Lower leg skin (tissue), 4 donors: ENCODE measurements at regions not wholly inside any gene's neighbourhood (a gene's known extent, or its start where the extent isn't known, plus 50 kb on each side); places are given as distances from the start of the nearest gene placed in this dataset.

Source experiments
- DNase-seq, 2 donors: peaks; one replicate each; pipeline ENCODE4 v3.0.0-alpha.2; 2019; ENCODE audit warnings: low spot score in 2 of 2
- H3K4me3 ChIP-seq: fragments of 200-600 bp; sonication (generic); 2 replicates; pipeline ENCODE4 v1.5.1; 2017; ENCODE audit warnings: mild to moderate bottlenecking, low read depth; ENCODE audit not compliant: poor library complexity, severe bottlenecking
- POLR2A ChIP-seq, 2 donors: fragments of 450-650 bp; IDR thresholded peaks; one replicate each; pipeline ENCODE4 v1.6.1; 2016 to 2017; ENCODE audit warnings: antibody characterized with exemption in 2 of 2, mild to moderate bottlenecking in 1 of 2, moderate library complexity in 1 of 2
- WGBS, 2 donors: methylation state at CpG; one replicate each; pipeline ENCODE4 v1.1.5; 2018; 5-methylcytosine and 5-hydroxymethylcytosine counted together
- intact Hi-C: fragments of 100-400 bp; cut with DNase I; formaldehyde crosslinking; loops from one replicate; pipeline ENCODE4 v1.15.0; 2023; ENCODE audit warnings: low total_unique reads
- TF ChIP-seq, protein P1 (sequence below), 3 donors: fragments of 450-650 bp; IDR thresholded peaks; one replicate each; pipeline ENCODE4 v1.5.1; 2016; ENCODE audit warnings: antibody characterized with exemption in 3 of 3, mild to moderate bottlenecking in 3 of 3, moderate library complexity in 2 of 3

DNA sequence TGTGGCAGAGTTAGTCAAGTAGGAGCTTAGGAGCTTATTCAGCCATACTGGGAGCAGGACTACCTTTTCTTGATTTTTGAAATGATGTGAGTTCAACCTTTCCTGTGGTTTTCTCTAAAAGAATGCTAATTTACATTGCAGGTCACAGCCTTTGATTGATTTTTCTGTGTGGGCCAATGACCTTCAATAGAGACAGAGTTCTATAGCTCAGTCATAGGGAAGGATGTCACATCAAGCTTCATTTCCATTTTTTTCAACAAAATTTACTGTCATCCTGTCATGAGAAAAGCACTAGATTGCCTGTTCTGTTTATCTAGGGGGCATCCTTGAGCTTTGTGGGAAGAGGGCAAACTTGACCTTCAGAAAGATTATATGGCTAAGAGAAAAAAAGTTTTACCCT is 448.7 kb downstream of the MID1IP1 start:
- TF ChIP-seq, protein P1, sequence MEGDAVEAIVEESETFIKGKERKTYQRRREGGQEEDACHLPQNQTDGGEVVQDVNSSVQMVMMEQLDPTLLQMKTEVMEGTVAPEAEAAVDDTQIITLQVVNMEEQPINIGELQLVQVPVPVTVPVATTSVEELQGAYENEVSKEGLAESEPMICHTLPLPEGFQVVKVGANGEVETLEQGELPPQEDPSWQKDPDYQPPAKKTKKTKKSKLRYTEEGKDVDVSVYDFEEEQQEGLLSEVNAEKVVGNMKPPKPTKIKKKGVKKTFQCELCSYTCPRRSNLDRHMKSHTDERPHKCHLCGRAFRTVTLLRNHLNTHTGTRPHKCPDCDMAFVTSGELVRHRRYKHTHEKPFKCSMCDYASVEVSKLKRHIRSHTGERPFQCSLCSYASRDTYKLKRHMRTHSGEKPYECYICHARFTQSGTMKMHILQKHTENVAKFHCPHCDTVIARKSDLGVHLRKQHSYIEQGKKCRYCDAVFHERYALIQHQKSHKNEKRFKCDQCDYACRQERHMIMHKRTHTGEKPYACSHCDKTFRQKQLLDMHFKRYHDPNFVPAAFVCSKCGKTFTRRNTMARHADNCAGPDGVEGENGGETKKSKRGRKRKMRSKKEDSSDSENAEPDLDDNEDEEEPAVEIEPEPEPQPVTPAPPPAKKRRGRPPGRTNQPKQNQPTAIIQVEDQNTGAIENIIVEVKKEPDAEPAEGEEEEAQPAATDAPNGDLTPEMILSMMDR (IDR thresholded peaks at IDR 0.05): no peak
- H3K4me3 ChIP-seq: no peak overlapping the region
- DNase-seq: no peak
- intact Hi-C loops: no loop called here

DNA sequence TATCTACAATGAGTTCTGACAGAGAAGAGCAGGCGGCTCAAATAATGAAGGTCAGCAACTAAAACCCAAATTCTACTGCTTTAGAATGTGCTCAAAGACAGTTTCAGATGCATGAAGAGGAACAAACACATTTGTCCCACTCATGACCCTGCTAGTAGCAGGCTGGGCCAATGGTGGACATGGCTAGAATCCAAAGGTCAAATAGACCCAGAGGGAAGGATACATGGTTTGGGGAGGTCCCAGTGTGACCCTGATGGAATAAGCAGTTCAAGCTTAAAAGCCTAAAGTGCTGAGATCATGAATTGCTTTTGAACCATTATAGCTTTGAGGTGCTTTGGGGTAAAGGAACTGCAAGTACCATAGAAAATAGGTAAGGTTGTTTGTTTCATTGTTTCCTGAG is 450.7 kb downstream of the MID1IP1 start:
- 66 to 92% methylated on average over 1 of the region's 1 CpG for WGBS, 2 donors
- H3K4me3 ChIP-seq: no peak overlapping the region
- intact Hi-C loops: no loop called here

DNA sequence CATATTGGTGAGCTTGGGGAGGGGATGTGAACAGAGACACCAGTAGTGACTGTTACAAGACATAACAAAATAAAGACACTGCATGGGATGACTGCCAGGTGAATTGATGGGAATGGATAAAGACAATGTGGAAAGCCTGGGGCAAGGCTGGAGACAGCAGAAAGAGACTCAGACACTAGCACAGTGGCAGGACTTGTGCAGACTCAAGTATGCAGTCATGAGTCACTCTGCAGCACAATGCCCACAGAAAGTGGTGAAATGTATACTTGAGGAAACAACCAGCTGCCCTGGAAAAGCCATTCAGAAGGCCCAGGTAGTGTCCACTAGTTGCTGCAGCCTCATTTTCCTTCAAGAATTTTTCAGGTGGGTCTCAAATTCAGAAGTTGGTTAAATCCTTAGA is 452.3 kb downstream of the MID1IP1 start:
- no peak for DNase-seq
- H3K4me3 ChIP-seq: no peak overlapping the region
- intact Hi-C loops: no loop called here
- TF ChIP-seq, protein P1 (IDR thresholded peaks at IDR 0.05): no peak
- TF ChIP-seq POLR2A (IDR thresholded peaks at IDR 0.05): no peak

More for the DNA sequence above, 450.7 kb downstream of the MID1IP1 start:
- DNase-seq: no peak
- TF ChIP-seq, protein P1 (IDR thresholded peaks at IDR 0.05): no peak

DNA sequence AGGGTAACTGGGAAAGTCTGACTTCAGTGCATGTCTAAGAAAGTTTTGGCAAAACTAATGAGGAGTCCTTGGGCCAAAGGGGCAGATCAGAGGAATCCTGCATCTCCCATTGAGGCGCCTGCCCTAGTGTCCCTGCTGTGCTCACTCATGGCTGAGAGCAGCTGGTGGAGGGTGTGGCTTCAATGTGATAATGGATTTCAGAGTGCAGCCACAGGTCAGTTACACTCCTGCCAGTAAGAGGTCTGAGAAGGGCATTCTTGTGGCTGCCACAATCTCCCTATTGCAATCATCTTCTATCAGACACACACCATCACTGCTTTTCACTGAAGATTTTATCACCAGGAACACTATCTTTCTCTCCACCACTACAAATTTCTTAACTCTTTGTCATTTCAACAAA is 457.1 kb downstream of the MID1IP1 start:
- whole genome bisulfite sequencing, 2 donors: 35 to 71% methylated on average over 1 of the region's 1 CpG
- intact Hi-C loops: no loop called here
- TF ChIP-seq, protein P1 (IDR thresholded peaks at IDR 0.05): no peak
- no peak for TF ChIP-seq POLR2A (IDR thresholded peaks at IDR 0.05)

DNA sequence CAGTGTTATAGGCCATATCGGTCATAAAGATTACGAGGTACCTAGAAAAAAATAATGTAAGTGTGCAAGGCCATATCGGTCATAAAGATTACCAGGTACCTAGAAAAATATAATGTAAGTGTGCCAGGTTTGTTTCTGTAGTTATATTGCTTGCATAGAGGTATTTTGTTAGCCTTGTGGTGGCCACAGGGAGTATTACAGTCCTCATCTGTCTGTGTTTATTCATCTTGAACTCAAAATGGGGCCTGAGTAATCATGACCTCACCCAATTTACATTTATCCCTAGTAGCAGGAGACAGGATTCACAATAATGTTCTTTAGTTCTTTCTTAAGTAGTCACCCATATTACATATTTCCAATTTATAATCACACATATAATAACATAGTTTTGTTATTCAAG is 459.7 kb downstream of the MID1IP1 start:
- TF ChIP-seq, protein P1 (IDR thresholded peaks at IDR 0.05): no peak
- intact Hi-C loops: no loop called here
- WGBS, 2 donors: 87 to 93% methylated on average over 3 of the region's 3 CpGs

More for the DNA sequence above, 457.1 kb downstream of the MID1IP1 start:
- no peak overlapping the region for H3K4me3 ChIP-seq
- no peak for DNase-seq

DNA sequence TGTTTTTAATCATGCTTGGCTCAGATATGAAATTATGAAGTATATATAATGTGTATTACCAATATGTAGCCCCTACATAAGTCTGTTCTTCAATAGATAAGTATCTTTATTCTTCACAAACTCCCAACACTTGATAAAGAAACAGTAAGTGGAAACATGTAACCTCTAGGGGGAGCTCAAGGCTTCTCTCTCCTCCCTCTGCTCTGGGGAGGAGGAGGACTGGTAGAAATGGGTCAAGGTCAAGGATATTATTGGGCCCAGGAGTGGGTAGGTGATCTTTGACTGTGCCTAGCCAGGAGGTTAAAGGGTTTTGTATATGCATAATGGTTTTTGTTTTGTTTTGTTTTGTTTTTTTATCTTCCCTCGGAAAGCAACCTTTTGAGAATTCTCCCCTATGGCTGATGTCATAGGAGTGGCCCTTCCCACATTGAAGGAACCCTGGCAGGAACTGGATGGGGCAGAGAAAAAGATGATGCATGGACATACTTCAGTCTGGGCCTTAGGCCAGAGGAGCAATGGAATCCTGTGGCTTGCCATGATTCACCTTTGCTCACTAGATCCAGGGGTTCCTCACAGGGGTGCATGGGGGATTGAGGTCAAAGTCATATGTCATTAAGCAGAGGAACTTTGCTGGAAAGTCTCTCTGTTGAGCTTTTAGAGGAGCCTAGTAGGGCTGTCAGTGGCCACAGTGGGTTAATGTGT is 460.3 kb downstream of the MID1IP1 start:
- no peak for TF ChIP-seq POLR2A (IDR thresholded peaks at IDR 0.05)
- TF ChIP-seq, protein P1 (IDR thresholded peaks at IDR 0.05): no peak
- WGBS, 2 donors: 60% methylated on average over 1 of the region's 1 CpG

More for the DNA sequence above, 459.7 kb downstream of the MID1IP1 start:
- H3K4me3 ChIP-seq: no peak overlapping the region
- no peak for DNase-seq

More for the DNA sequence above, 460.3 kb downstream of the MID1IP1 start:
- intact Hi-C loops: no loop called here
- no peak overlapping the region for H3K4me3 ChIP-seq
- DNase-seq: no peak
